ENCODE measurements at regions not wholly inside any gene's neighbourhood (a gene's known extent, or its start where the extent isn't known, plus 50 kb on each side); places are given as distances from the start of the nearest gene placed in this dataset.

GRCh38 chr18:78587096-78587495 is 392.5 kb upstream of the SALL3 start:
- no peak for DNase-seq

GRCh38 chr18:78587626-78588600 is 391.7 kb upstream of the SALL3 start:
- no peak for DNase-seq

GRCh38 chr18:78589916-78590437 is 389.6 kb upstream of the SALL3 start:
- no peak for DNase-seq

- DNase-seq = no peak
These were observed 384.2 kb upstream of the SALL3 start for GRCh38 chr18:78595453-78595852.

GRCh38 chr18:78595924-78596573 is 383.6 kb upstream of the SALL3 start:
- no peak for DNase-seq

GRCh38 chr18:78596794-78597345 is 382.7 kb upstream of the SALL3 start:
- DNase-seq = no peak

GRCh38 chr18:78601349-78601748 is 378.3 kb upstream of the SALL3 start:
- DNase-seq = no peak

GRCh38 chr18:78601923-78602322 is 377.7 kb upstream of the SALL3 start:
- DNase-seq = no peak

- no peak for DNase-seq
These were observed 377.2 kb upstream of the SALL3 start for GRCh38 chr18:78602430-78602829.

GRCh38 chr18:78603102-78603983 is 376.3 kb upstream of the SALL3 start:
- no peak for DNase-seq

- no peak for DNase-seq
These were observed 374.4 kb upstream of the SALL3 start for GRCh38 chr18:78605255-78605654.

- DNase-seq = no peak
These were observed 372.4 kb upstream of the SALL3 start for GRCh38 chr18:78607221-78607620.

GRCh38 chr18:78607784-78608183 is 371.8 kb upstream of the SALL3 start:
- DNase-seq = no peak

GRCh38 chr18:78610179-78610578 is 369.4 kb upstream of the SALL3 start:
- no peak for DNase-seq

GRCh38 chr18:78611201-78611800 is 368.3 kb upstream of the SALL3 start:
- DNase-seq = no peak

GRCh38 chr18:78611869-78612268 is 367.7 kb upstream of the SALL3 start:
- DNase-seq = no peak

GRCh38 chr18:78612318-78612717 is 367.3 kb upstream of the SALL3 start:
- DNase-seq = no peak

GRCh38 chr18:78612801-78613200 is 366.8 kb upstream of the SALL3 start:
- no peak for DNase-seq

GRCh38 chr18:78618726-78619125 is 360.9 kb upstream of the SALL3 start:
- no peak for DNase-seq

- DNase-seq = no peak
These were observed 359.8 kb upstream of the SALL3 start for GRCh38 chr18:78619854-78620253.

GRCh38 chr18:78620326-78620725 is 359.3 kb upstream of the SALL3 start:
- no peak for DNase-seq

GRCh38 chr18:78621141-78621755 is 358.4 kb upstream of the SALL3 start:
- DNase-seq = no peak
